HEK293T (cell line): ENCODE measurements at regions not wholly inside any gene's neighbourhood (a gene's known extent, or its start where the extent isn't known, plus 50 kb on each side); places are given as distances from the start of the nearest gene placed in this dataset.

ENCODE experiments used
- CTCF ChIA-PET: fragments of 350-600 bp; formaldehyde crosslinking; extraction: SDS; loops from one replicate; lab custom pipeline; 2021; ENCODE audit warnings: antibody characterized with exemption, inconsistent platforms; lab: Yijun Ruan, JAX
- POLR2A ChIA-PET: fragments of 350-600 bp; formaldehyde crosslinking; extraction: SDS; loops from one replicate; lab custom pipeline; 2020; ENCODE audit warnings: antibody characterized with exemption, inconsistent platforms; lab: Yijun Ruan, JAX
- DNase-seq: peaks from one replicate; pipeline ENCODE4 v3.0.0; 2012; ENCODE audit warnings: mixed read lengths; ENCODE audit errors: extremely low spot score
- ARNT ChIP-seq: fragments of 450-650 bp; IDR thresholded peaks from 2 replicates; pipeline ENCODE4 v1.6.1; 2017; ENCODE audit warnings: mild to moderate bottlenecking
- BHLHE40 ChIP-seq: fragments of 450-650 bp; IDR thresholded peaks from 2 replicates; pipeline ENCODE4 v1.6.1; 2016; ENCODE audit warnings: mild to moderate bottlenecking, moderate library complexity, borderline replicate concordance
- CTBP1 ChIP-seq: fragments of 450-650 bp; IDR thresholded peaks from 2 replicates; pipeline ENCODE4 v1.6.1; 2016; ENCODE audit warnings: borderline replicate concordance
- ELF4 ChIP-seq: fragments of 450-650 bp; IDR thresholded peaks from 2 replicates; pipeline ENCODE4 v1.6.1; 2017; ENCODE audit warnings: antibody characterized with exemption
- FOXA1 ChIP-seq: fragments of 450-650 bp; IDR thresholded peaks from 2 replicates; pipeline ENCODE4 v1.6.1; 2016; ENCODE audit warnings: mild to moderate bottlenecking
- FOXK2 ChIP-seq: fragments of 450-650 bp; IDR thresholded peaks from 2 replicates; pipeline ENCODE4 v1.6.1; 2016; ENCODE audit warnings: mild to moderate bottlenecking
- FOXM1 ChIP-seq: fragments of 450-650 bp; IDR thresholded peaks from 2 replicates; pipeline ENCODE4 v1.6.1; 2017; ENCODE audit warnings: mild to moderate bottlenecking, borderline replicate concordance
- HDGF ChIP-seq: fragments of 450-650 bp; IDR thresholded peaks from 2 replicates; pipeline ENCODE4 v1.6.1; 2017; ENCODE audit warnings: antibody characterized with exemption, borderline replicate concordance
- L3MBTL2 ChIP-seq: fragments of 450-650 bp; conservative IDR thresholded peaks from 2 replicates; pipeline ENCODE4 v1.6.1; 2016; ENCODE audit warnings: mild to moderate bottlenecking
- LEF1 ChIP-seq: fragments of 450-650 bp; IDR thresholded peaks from 2 replicates; pipeline ENCODE4 v1.6.1; 2017; ENCODE audit warnings: mild to moderate bottlenecking, borderline replicate concordance
- NFRKB ChIP-seq: fragments of 450-650 bp; IDR thresholded peaks from 2 replicates; pipeline ENCODE4 v1.6.1; 2016; ENCODE audit warnings: mild to moderate bottlenecking, moderate library complexity
- SP1 ChIP-seq: fragments of 450-650 bp; IDR thresholded peaks from 2 replicates; pipeline ENCODE4 v1.6.1; 2017
- SUZ12 ChIP-seq: fragments of 450-650 bp; IDR thresholded peaks from 2 replicates; pipeline ENCODE4 v1.6.1; 2016; ENCODE audit warnings: mild to moderate bottlenecking
- TARDBP ChIP-seq: fragments of 450-650 bp; IDR thresholded peaks from 2 replicates; pipeline ENCODE4 v1.6.1; 2016
- ZNF384 ChIP-seq: fragments of 450-650 bp; IDR thresholded peaks from 2 replicates; pipeline ENCODE4 v1.6.1; 2016
- TF ChIP-seq, protein P1 (sequence below): fragments of 450-650 bp; IDR thresholded peaks from 2 replicates; pipeline ENCODE4 v1.6.1; 2016

DNA sequence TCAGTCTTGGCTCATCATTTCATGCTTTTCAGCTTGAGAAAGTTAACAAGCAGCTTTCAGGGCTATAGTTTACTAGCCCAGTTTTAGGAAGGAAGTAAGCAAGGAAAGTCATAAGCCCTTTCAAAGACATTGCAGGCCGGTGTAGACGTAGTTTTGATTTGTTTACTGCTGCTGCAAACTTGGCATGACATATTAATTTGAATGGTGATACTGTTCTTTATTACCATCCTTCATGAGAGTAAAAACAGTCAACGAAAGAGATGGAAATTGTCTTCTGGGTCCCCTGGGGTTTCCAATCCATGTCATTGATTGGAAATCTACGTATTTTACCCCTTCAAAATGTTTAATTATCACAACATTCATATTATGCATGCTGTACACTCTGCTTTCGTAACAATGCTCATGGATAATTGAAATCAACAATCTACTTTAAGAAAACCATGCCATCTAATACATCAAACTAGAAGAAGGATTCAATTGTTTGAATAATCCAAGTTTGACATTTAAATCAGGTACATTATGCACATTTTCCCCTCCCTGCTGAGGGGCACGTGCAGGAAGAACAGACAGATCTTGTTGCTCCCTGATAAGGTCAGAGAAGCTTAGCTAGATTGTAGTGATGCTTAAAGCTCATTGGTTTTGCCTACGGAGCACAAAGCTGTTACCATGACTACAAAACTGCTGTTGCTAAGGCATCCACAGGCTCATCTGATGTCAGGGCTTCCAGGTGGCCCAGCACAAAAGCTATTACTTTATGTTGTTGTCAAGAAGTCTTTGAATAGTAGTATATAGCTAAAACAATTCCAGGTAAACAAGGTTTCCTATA, 139.9 kb upstream of the PRLR start:
- POLR2A ChIA-PET = no interaction called here
- CTCF ChIA-PET = interaction anchor here (0.9 kb wide), 1 partner anchor 10 kb away, joined by 6 read pairs; no protein-coding TSS in a partner anchor
- TF ChIP-seq TARDBP (no peak), FOXM1 (no peak), FOXK2 (no peak), L3MBTL2 (no peak), ARNT (no peak), SUZ12 (no peak), CTBP1 (no peak)
- TF ChIP-seq, protein P1, sequence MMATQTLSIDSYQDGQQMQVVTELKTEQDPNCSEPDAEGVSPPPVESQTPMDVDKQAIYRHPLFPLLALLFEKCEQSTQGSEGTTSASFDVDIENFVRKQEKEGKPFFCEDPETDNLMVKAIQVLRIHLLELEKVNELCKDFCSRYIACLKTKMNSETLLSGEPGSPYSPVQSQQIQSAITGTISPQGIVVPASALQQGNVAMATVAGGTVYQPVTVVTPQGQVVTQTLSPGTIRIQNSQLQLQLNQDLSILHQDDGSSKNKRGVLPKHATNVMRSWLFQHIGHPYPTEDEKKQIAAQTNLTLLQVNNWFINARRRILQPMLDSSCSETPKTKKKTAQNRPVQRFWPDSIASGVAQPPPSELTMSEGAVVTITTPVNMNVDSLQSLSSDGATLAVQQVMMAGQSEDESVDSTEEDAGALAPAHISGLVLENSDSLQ = no peak
- no peak for DNase-seq

DNA sequence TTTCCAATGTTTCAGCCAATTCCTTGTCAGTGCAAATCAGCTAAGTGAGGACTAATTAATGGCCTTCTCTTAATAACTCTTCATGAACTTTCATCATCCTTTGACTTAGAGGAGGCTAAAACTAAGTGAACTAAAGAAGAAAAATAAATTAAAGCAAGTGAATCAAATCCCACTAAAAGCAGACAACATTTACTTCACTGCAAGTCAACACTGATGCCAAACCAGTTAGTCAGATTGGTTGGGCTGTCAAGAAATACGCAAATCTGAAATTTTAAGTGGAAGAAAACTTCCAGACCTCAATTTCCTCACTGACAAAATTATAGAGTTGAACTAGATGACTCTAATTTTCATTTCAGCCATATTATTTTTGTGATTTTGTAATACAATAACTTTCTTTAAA, 137.2 kb upstream of the PRLR start:
- DNase-seq = no peak
- CTCF ChIA-PET = no interaction called here
- TF ChIP-seq TARDBP (no peak), FOXK2 (no peak), CTBP1 (no peak), NFRKB (no peak), ARNT (no peak), ELF4 (no peak), L3MBTL2 (no peak), LEF1 (no peak), SP1 (no peak), FOXA1 (no peak), ZNF384 (no peak), HDGF (no peak)
- POLR2A ChIA-PET = no interaction called here

DNA sequence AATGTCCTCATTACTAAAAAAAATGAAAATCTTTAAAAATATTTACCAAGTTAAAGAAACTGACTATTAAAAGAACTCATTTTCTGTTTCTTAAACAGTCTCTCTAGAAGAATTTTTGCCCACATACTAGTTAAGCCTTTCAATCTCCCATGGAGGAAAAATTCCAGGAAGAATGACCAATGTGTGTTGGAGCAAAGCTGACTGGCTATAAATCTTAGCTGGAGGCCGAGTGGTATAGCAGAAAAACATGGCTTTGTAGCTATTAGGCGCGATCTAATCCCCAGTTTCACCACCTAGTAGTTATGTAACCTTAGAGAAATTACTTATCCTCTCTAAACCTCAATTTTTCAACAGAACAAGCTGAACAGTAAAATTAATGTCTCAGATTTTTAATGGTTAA, 135.5 kb upstream of the PRLR start:
- TF ChIP-seq, protein P1 = no peak
- TF ChIP-seq SUZ12 (no peak), CTBP1 (no peak), HDGF (no peak), ZNF384 (no peak), BHLHE40 (no peak), FOXM1 (no peak), LEF1 (no peak), ELF4 (no peak), SP1 (no peak), FOXK2 (no peak), TARDBP (no peak), NFRKB (no peak), FOXA1 (no peak), L3MBTL2 (no peak), ARNT (no peak)

DNA sequence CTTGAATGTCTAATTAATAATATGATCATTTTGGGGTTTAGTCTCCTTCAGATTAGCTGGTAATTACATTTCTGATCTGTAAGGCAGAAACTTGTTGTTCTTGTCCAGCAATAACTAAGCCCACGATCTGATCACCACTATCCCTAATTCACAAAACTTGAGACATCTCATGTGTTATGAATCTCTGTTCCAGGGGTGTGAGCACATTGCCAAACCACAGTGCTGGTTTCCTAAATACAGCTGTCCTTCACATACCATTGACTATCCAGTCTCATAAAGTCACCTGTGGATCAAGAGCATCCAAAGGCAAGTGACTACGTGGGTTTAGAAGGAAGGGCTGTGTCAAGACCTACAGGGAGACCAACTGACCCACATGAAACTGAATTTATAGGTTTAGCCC, 134.1 kb upstream of the PRLR start:
- POLR2A ChIA-PET = no interaction called here
- no peak for DNase-seq
- CTCF ChIA-PET = no interaction called here
- TF ChIP-seq CTBP1 = no peak
- no peak for TF ChIP-seq FOXA1
- TF ChIP-seq ELF4 = no peak
- TF ChIP-seq LEF1 = no peak

More for the DNA sequence above, 135.5 kb upstream of the PRLR start:
- ChIA-PET POLR2A (no interaction called here), CTCF (no interaction called here)
- DNase-seq = no peak

DNA sequence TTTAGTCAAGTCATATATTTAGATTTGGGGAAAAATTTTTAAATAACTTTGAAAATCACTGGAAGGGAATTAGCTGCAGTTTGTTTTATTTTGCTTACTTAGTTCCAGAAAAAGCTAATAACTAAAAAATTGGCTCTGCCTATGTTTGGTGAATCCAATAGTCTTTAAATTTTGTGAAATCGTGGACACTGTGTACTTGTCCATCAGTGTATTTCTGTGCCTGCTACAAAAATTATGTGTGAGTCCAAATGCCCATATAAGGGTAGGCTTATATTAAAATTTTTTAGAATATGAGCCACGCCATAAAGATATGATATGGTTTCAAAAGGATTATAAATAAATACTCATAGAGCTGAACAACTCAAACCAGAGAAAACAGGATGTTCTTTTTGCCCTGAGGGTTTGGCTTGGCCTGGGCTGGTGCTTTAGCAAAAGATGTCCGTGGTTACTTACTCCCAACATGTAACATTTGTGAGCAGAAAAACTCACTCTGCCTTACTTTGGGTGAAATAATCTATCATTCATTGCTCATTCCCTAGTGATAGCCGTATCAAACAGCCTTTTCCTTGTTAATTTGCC, 133.2 kb upstream of the PRLR start:
- ChIA-PET POLR2A (no interaction called here), CTCF (no interaction called here)
- TF ChIP-seq NFRKB (no peak), CTBP1 (no peak), FOXM1 (no peak), SP1 (no peak), ELF4 (no peak), HDGF (no peak), L3MBTL2 (no peak), BHLHE40 (no peak), FOXA1 (no peak), LEF1 (no peak), SUZ12 (no peak), ZNF384 (no peak), TARDBP (no peak), FOXK2 (no peak), ARNT (no peak)
- TF ChIP-seq, protein P1 = no peak
- DNase-seq = no peak

DNA sequence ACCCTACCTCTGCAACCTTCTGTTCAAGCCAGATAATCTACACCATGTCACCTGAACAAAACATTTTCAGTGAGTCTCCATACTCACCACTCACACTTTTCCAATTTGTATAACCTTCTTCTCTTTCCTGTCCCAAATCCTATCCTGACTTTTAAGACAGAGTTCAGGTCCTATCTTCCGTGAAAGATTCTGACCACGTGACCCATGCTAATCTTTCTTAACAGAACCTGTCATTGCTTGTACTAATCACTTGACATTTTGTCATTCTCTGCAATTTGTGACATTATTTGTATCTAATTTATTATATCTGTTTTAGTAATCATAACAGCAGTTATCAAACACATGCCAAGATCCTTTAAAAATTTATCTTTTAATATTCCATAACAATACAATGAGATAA, 132.5 kb upstream of the PRLR start:
- CTCF ChIA-PET = no interaction called here
- DNase-seq = no peak
- POLR2A ChIA-PET = no interaction called here
- TF ChIP-seq HDGF (no peak), SUZ12 (no peak), CTBP1 (no peak), FOXA1 (no peak), FOXK2 (no peak), TARDBP (no peak), NFRKB (no peak), ARNT (no peak), SP1 (no peak), BHLHE40 (no peak), LEF1 (no peak)
- TF ChIP-seq, protein P1 = no peak
